Neural progenitor cell (in vitro differentiated cells): ENCODE measurements at regions not wholly inside any gene's neighbourhood (a gene's known extent, or its start where the extent isn't known, plus 50 kb on each side); places are given as distances from the start of the nearest gene placed in this dataset.

Source experiments
- DNase-seq: peaks from one replicate; pipeline ENCODE4 v3.0.0-alpha.2; 2016; ENCODE audit warnings: low spot score
- H2AFZ ChIP-seq: fragments of 200-600 bp; sonication (generic); replicated peaks from 2 replicates; pipeline ENCODE4 v1.6.1; 2016; ENCODE audit warnings: antibody characterized with exemption
- H3F3A ChIP-seq: fragments of 200-600 bp; sonication (generic); 2 replicates; pipeline ENCODE4 v1.6.1; 2016; ENCODE audit warnings: antibody characterized with exemption, low read depth
- H3K27ac ChIP-seq: fragments of 200-600 bp; sonication (generic); 2 replicates; pipeline ENCODE4 v1.5.1; 2016; ENCODE audit warnings: mild to moderate bottlenecking
- H3K27me3 ChIP-seq: fragments of 200-600 bp; sonication (generic); 2 replicates; pipeline ENCODE4 v1.6.1; 2016; ENCODE audit warnings: mild to moderate bottlenecking, moderate library complexity
- H3K36me3 ChIP-seq: fragments of 200-600 bp; sonication (generic); 2 replicates; pipeline ENCODE4 v1.5.1; 2016
- H3K4me1 ChIP-seq: fragments of 200-600 bp; sonication (generic); 2 replicates; pipeline ENCODE4 v1.6.1; 2016; ENCODE audit warnings: mixed run types
- H3K4me2 ChIP-seq: fragments of 200-600 bp; sonication (generic); 2 replicates; pipeline ENCODE4 v1.6.1; 2016
- H3K4me3 ChIP-seq: fragments of 200-600 bp; sonication (generic); 2 replicates; pipeline ENCODE4 v1.5.1; 2016
- H3K79me2 ChIP-seq: fragments of 200-600 bp; sonication (generic); 2 replicates; pipeline ENCODE4 v1.6.1; 2016; ENCODE audit warnings: low read depth
- H3K9ac ChIP-seq: fragments of 200-600 bp; sonication (generic); 2 replicates; pipeline ENCODE4 v1.6.1; 2016
- H3K9me3 ChIP-seq: fragments of 200-600 bp; sonication (generic); 2 replicates; pipeline ENCODE4 v1.5.1; 2016; ENCODE audit warnings: low read depth
- H4K20me1 ChIP-seq: fragments of 200-600 bp; sonication (generic); 2 replicates; pipeline ENCODE4 v1.6.1; 2016; ENCODE audit warnings: low read depth
- H3K27ac Mint-ChIP-seq: 3 replicates; pipeline ENCODE4 v1.8.0; 2021; ENCODE audit warnings: mixed read lengths
- H3K27me3 Mint-ChIP-seq: 2 replicates; pipeline ENCODE4 v1.8.0; 2022; ENCODE audit warnings: low read depth, mild to moderate bottlenecking, inconsistent platforms, moderate library complexity, mixed read lengths; ENCODE audit not compliant: insufficient read depth
- H3K36me3 Mint-ChIP-seq: 3 replicates; pipeline ENCODE4 v1.8.0; 2021; ENCODE audit warnings: mixed read lengths
- H3K4me1 Mint-ChIP-seq: 3 replicates; pipeline ENCODE4 v1.8.0; 2021; ENCODE audit warnings: mixed read lengths
- H3K4me3 Mint-ChIP-seq: 3 replicates; pipeline ENCODE4 v1.8.0; 2021; ENCODE audit warnings: mild to moderate bottlenecking, moderate library complexity, mixed read lengths
- H3K9me3 Mint-ChIP-seq: 3 replicates; pipeline ENCODE4 v1.8.0; 2020; ENCODE audit warnings: mixed read lengths
- EZH2 ChIP-seq: fragments of 200-600 bp; sonication (generic); IDR thresholded peaks from 2 replicates; pipeline ENCODE4 v1.6.1; 2017; ENCODE audit warnings: antibody characterized with exemption, mild to moderate bottlenecking, moderate library complexity
- EZH2phosphoT487 ChIP-seq: fragments of 200-600 bp; sonication (generic); IDR thresholded peaks from 2 replicates; pipeline ENCODE4 v1.6.1; 2017; ENCODE audit warnings: antibody characterized with exemption
- TF ChIP-seq, protein P1 (sequence below): fragments of 200-600 bp; sonication (generic); IDR thresholded peaks from 2 replicates; pipeline ENCODE4 v1.5.1; 2017; ENCODE audit warnings: antibody characterized with exemption, mild to moderate bottlenecking

DNA sequence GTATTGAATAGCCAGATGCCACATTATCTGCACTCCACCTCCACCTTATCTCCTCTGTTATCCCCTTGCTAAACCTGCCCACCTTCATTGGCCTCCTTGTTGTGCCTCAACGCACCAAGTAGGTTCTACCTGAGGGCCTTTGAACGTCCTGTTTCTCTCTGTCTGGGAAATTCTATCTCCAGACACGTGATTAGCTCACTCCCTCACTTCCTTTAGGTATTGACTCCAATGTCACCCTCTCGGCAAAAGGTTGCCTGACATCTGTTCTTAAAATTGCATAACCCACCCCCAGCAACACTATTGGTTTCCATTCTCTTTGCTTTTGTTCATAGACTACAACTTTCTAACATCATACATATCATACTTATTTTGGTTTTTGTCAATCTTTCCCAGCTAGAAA is 56.5 kb upstream of the MEDAG start:
- Histone ChIP-seq H3F3A (peaks cover 4% of the 10 kb centered on the region), H2AFZ (no peak overlapping the region), H3K4me2 (no peak overlapping the region), H3K9me3 (no peaks in the 10 kb centered on the region), H3K4me3 (no peak overlapping the region), H3K27me3 (no peaks in the 10 kb centered on the region), H3K27ac (no peak overlapping the region), H3K79me2 (no peaks in the 10 kb centered on the region), H3K4me1 (no peaks in the 10 kb centered on the region), H3K36me3 (no peaks in the 10 kb centered on the region), H3K9ac (no peak overlapping the region), H4K20me1 (no peaks in the 10 kb centered on the region)
- H3K27me3 Mint-ChIP-seq, result peaks cover 15% of the 10 kb centered on the region
- H3K4me1 Mint-ChIP-seq, result no peaks in the 10 kb centered on the region
- TF ChIP-seq, protein P1, sequence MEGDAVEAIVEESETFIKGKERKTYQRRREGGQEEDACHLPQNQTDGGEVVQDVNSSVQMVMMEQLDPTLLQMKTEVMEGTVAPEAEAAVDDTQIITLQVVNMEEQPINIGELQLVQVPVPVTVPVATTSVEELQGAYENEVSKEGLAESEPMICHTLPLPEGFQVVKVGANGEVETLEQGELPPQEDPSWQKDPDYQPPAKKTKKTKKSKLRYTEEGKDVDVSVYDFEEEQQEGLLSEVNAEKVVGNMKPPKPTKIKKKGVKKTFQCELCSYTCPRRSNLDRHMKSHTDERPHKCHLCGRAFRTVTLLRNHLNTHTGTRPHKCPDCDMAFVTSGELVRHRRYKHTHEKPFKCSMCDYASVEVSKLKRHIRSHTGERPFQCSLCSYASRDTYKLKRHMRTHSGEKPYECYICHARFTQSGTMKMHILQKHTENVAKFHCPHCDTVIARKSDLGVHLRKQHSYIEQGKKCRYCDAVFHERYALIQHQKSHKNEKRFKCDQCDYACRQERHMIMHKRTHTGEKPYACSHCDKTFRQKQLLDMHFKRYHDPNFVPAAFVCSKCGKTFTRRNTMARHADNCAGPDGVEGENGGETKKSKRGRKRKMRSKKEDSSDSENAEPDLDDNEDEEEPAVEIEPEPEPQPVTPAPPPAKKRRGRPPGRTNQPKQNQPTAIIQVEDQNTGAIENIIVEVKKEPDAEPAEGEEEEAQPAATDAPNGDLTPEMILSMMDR, result no peak
- no peak for TF ChIP-seq EZH2
- no peak for TF ChIP-seq EZH2phosphoT487
- no peak overlapping the region for H3K27ac Mint-ChIP-seq
- DNase-seq, result no peak
- no peak overlapping the region for H3K4me3 Mint-ChIP-seq
- peaks cover 4% of the 10 kb centered on the region for H3K36me3 Mint-ChIP-seq
- H3K9me3 Mint-ChIP-seq, result peaks cover 7% of the 10 kb centered on the region

GRCh38 chr13:30850204-30850866 is 55.7 kb upstream of the MEDAG start:
- Histone ChIP-seq H3K27me3 (no peaks in the 10 kb centered on the region), H3F3A (peaks cover under 1% of the 10 kb centered on the region), H2AFZ (no peak overlapping the region), H3K36me3 (no peaks in the 10 kb centered on the region), H3K9ac (no peak overlapping the region), H4K20me1 (no peaks in the 10 kb centered on the region), H3K9me3 (no peaks in the 10 kb centered on the region), H3K79me2 (no peaks in the 10 kb centered on the region), H3K4me2 (no peak overlapping the region), H3K27ac (no peak overlapping the region), H3K4me3 (no peak overlapping the region), H3K4me1 (no peaks in the 10 kb centered on the region)
- H3K36me3 Mint-ChIP-seq, result peaks cover 4% of the 10 kb centered on the region
- DNase-seq, result no peak
- H3K4me3 Mint-ChIP-seq, result no peak overlapping the region
- H3K4me1 Mint-ChIP-seq, result peaks cover 2% of the 10 kb centered on the region
- no peak overlapping the region for H3K27ac Mint-ChIP-seq
- TF ChIP-seq EZH2phosphoT487 (no peak), EZH2 (no peak)
- TF ChIP-seq, protein P1, result no peak
- peaks cover 18% of the 10 kb centered on the region for H3K27me3 Mint-ChIP-seq
- peaks cover 7% of the 10 kb centered on the region for H3K9me3 Mint-ChIP-seq

- Histone ChIP-seq H3K4me2 (no peak overlapping the region), H3K9ac (no peak overlapping the region), H4K20me1 (no peaks in the 10 kb centered on the region), H3K4me3 (no peak overlapping the region), H2AFZ (no peak overlapping the region), H3K9me3 (no peaks in the 10 kb centered on the region), H3K79me2 (no peaks in the 10 kb centered on the region), H3K4me1 (no peaks in the 10 kb centered on the region), H3F3A (no peaks in the 10 kb centered on the region), H3K27me3 (no peaks in the 10 kb centered on the region), H3K36me3 (no peaks in the 10 kb centered on the region), H3K27ac (no peak overlapping the region)
- no peak for DNase-seq
- Mint-ChIP-seq H3K27ac (no peak overlapping the region), H3K9me3 (peaks cover 7% of the 10 kb centered on the region), H3K4me1 (peaks cover 7% of the 10 kb centered on the region), H3K36me3 (peaks cover 4% of the 10 kb centered on the region), H3K4me3 (no peak overlapping the region), H3K27me3 (peaks cover 18% of the 10 kb centered on the region)
- TF ChIP-seq EZH2, result no peak
Observed at GRCh38 chr13:30850867-30851211, 55.2 kb upstream of the MEDAG start.

DNA sequence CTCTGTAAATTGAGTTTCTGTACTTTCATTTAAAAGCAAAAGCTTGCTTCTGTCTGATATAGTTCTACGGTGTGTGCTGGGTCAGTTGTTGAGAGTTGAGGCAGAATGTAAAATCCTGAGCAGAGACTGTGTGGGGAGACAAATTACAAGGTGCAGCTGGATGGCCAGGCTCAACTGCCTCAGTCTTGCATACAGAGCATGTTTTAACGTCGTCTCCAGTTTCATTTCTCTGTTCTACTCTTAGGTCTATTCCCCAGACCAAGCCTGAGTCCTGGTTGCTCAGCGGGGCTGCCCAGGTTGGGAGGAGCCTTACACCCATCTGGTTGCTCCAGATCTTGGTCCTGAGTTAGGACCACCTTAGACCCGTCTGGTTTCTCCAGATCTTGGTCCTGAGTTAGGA is 54.4 kb upstream of the MEDAG start:
- TF ChIP-seq EZH2phosphoT487 (no peak), EZH2 (no peak)
- TF ChIP-seq, protein P1, result no peak
- peaks cover 18% of the 10 kb centered on the region for H3K27me3 Mint-ChIP-seq
- Histone ChIP-seq H3K9me3 (no peaks in the 10 kb centered on the region), H3K4me1 (no peaks in the 10 kb centered on the region), H3K36me3 (no peaks in the 10 kb centered on the region), H4K20me1 (no peaks in the 10 kb centered on the region), H3K4me2 (no peak overlapping the region), H3F3A (no peaks in the 10 kb centered on the region), H3K79me2 (no peaks in the 10 kb centered on the region), H3K9ac (no peak overlapping the region), H3K27me3 (no peaks in the 10 kb centered on the region), H2AFZ (no peak overlapping the region), H3K4me3 (no peak overlapping the region), H3K27ac (no peak overlapping the region)
- peaks cover 7% of the 10 kb centered on the region for H3K9me3 Mint-ChIP-seq
- DNase-seq, result no peak
- no peak overlapping the region for H3K27ac Mint-ChIP-seq
- H3K36me3 Mint-ChIP-seq, result peaks cover 4% of the 10 kb centered on the region
- H3K4me1 Mint-ChIP-seq, result peaks cover 16% of the 10 kb centered on the region
- no peak overlapping the region for H3K4me3 Mint-ChIP-seq
